ENCODE measurements at regions not wholly inside any gene's neighbourhood (a gene's known extent, or its start where the extent isn't known, plus 50 kb on each side); places are given as distances from the start of the nearest gene placed in this dataset.
A peak's percentile ranks its signal among the peaks of the same experiment; 100 is the strongest.

DNA sequence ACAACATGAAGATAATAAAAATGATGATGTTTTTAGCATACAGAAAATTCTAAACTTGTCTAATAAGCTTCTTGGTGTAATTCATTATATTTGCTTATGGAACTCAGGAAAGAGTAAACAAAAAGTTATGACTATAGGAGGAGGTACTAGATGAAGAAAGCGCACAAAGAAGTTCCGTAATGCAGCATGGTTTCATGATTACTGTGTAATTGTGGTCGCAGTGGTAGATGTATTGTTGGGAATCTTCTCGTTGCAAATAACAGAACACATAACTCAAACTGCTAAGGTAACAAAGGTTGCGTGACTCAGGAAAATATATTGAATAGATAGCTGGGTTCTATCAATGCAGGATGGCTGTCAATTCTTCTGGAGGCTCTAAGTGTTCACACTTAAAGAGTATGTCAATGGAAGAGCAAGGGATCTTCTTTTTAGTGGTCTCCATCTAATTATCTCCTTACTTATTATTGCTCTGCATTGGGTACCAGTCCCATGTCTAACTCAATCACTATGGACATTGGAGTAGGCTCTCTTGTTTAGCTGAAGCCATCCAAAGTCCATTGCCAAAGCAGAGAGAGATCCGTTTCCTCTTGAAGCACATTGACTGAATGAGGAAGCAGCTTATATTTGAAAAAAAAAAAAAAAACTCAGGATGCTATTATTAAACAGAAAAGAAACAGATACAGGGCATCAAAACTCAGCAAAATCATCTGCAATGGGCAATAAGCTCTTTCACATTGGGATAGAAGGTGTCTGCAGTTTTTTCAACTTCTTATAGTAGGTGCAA is 283.4 kb upstream of the ATP2B1 start:
- H4K20me1 ChIP-seq (ENCODE audit: control insufficient read depth, insufficient read depth, insufficient read length) = no peaks in the 10 kb centered on the region
- peak overlapping the region in 1 of 3 experiments; percentile 10; a peak in 1 of 7 replicates for H3K27ac Mint-ChIP-seq
- H3K18ac ChIP-seq (ENCODE audit: insufficient read length, low read depth, low read length) = no peak overlapping the region
- H3T11ph ChIP-seq (ENCODE audit: low read length) = no peak overlapping the region
- no peak overlapping the region for H3K23ac ChIP-seq (ENCODE audit: insufficient read length, low read depth, low read length)
- no peak overlapping the region for H3K4me2 ChIP-seq (ENCODE audit: insufficient read depth, insufficient read length, low read length)
- H3K79me2 ChIP-seq (ENCODE audit: insufficient read depth, low read length) = no peaks in the 10 kb centered on the region
- TF ChIP-seq, protein P1, sequence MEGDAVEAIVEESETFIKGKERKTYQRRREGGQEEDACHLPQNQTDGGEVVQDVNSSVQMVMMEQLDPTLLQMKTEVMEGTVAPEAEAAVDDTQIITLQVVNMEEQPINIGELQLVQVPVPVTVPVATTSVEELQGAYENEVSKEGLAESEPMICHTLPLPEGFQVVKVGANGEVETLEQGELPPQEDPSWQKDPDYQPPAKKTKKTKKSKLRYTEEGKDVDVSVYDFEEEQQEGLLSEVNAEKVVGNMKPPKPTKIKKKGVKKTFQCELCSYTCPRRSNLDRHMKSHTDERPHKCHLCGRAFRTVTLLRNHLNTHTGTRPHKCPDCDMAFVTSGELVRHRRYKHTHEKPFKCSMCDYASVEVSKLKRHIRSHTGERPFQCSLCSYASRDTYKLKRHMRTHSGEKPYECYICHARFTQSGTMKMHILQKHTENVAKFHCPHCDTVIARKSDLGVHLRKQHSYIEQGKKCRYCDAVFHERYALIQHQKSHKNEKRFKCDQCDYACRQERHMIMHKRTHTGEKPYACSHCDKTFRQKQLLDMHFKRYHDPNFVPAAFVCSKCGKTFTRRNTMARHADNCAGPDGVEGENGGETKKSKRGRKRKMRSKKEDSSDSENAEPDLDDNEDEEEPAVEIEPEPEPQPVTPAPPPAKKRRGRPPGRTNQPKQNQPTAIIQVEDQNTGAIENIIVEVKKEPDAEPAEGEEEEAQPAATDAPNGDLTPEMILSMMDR (conservative IDR thresholded peaks at IDR 0.05) = no peak
- no peak overlapping the region for H2BK15ac ChIP-seq (ENCODE audit: low read depth, low read length)
- no peak overlapping the region for H2BK20ac ChIP-seq (ENCODE audit: low read depth, low read length, poor library complexity, severe bottlenecking)
- H4K5ac ChIP-seq (ENCODE audit: insufficient read length, low read depth, low read length) = no peak overlapping the region
- H3K9ac ChIP-seq (ENCODE audit: extremely low read depth, insufficient read length, low read length) = no peak overlapping the region
- H3K23me2 ChIP-seq (ENCODE audit: insufficient read length, low read depth, low read length, poor library complexity, severe bottlenecking) = no peaks in the 10 kb centered on the region
- DNase-seq = no peak
- no peaks in the 10 kb centered on the region for H3K9me3 Mint-ChIP-seq
- H4K91ac ChIP-seq (ENCODE audit: insufficient read length, low read depth, low read length) = no peak overlapping the region
- H3K9me3 ChIP-seq (ENCODE audit: control insufficient read depth, low read depth, low read length) = no peaks in the 10 kb centered on the region
- no peak overlapping the region for H3K56ac ChIP-seq (ENCODE audit: insufficient read length, low read depth, low read length)
- H2AK5ac ChIP-seq (ENCODE audit: insufficient read length, low read length) = no peak overlapping the region
- H2BK12ac ChIP-seq (ENCODE audit: insufficient read length, low read depth, low read length) = no peak overlapping the region
- H3K27me3 ChIP-seq (ENCODE audit: insufficient read depth, low read length) = no peaks in the 10 kb centered on the region
- no CpG with 5 or more reads among the region's 6 CpGs for WGBS (ENCODE audit: extremely low coverage, insufficient read length, low lambda C conversion rate)
- H3K4me1 Mint-ChIP-seq = peaks cover 3 to 5% of the 10 kb centered on the region in 2 experiments; a peak in 1 of 4 replicates
- no peak overlapping the region for H2AFZ ChIP-seq (ENCODE audit: low read length)
- H2BK5ac ChIP-seq (ENCODE audit: insufficient read length, low read length) = no peak overlapping the region
- H3K27ac ChIP-seq (ENCODE audit: insufficient read length, low read depth, low read length) = no peak overlapping the region
- no peak overlapping the region for H3K4ac ChIP-seq (ENCODE audit: low read depth, low read length)
- H3K4me1 ChIP-seq (ENCODE audit: insufficient read depth, low read length) = no peaks in the 10 kb centered on the region; the same call in 1 of the 2 replicates
- no peaks in the 10 kb centered on the region for H3K27me3 Mint-ChIP-seq (ENCODE audit: low read depth)
- H3K36me3 Mint-ChIP-seq (ENCODE audit: insufficient read depth in 1 of 3, low read depth in 3 of 3) = no peaks in the 10 kb centered on the region; a peak in 1 of 7 replicates
- H3K14ac ChIP-seq (ENCODE audit: insufficient read depth, low read length) = no peak overlapping the region
- H4K8ac ChIP-seq (replicated peaks; ENCODE audit: insufficient read length, low read depth, low read length) = no peak overlapping the region
- H2BK120ac ChIP-seq (ENCODE audit: low read depth, low read length, poor library complexity, severe bottlenecking) = no peak overlapping the region
- H3K79me1 ChIP-seq (ENCODE audit: insufficient read depth, low read depth, low read length, poor library complexity, severe bottlenecking) = no peaks in the 10 kb centered on the region
- H3K4me3 Mint-ChIP-seq = no peak overlapping the region

Measured in H9 (cell line).